GM20431 (cell line): ENCODE measurements at regions not wholly inside any gene's neighbourhood (a gene's known extent, or its start where the extent isn't known, plus 50 kb on each side); places are given as distances from the start of the nearest gene placed in this dataset.

Experiments used
- in situ Hi-C: fragments of 300-500 bp; cut with MseI, MboI; formaldehyde crosslinking; loops from one replicate; pipeline ENCODE4 v1.15.0; 2020; ENCODE audit warnings: low sequenced_read_pairs; ENCODE audit not compliant: unreplicated experiment

GRCh38 chr4:179927473-179927872 is 2315.7 kb upstream of the TENM3 start:
- in situ Hi-C loops: no loop called here

DNA sequence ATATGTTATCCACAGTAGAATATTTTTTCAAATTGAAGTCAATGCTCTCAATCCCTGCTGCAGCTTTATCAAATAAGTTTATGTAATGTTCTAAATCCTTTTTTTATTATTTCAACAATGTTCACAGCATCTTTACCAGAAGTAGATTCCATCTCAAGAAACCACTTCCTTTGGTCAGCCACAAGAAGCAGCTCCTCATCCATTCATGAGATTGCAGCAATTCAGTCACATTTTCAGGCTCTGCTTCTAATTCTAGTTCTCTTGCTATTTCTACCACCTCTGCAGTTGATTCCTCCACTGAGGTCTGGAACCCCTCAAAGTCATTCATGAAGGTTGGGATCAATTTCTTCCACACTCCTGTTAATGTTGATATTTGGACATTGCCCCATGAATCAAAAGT is 2301.3 kb upstream of the TENM3 start:
- in situ Hi-C loops: no loop called here

DNA sequence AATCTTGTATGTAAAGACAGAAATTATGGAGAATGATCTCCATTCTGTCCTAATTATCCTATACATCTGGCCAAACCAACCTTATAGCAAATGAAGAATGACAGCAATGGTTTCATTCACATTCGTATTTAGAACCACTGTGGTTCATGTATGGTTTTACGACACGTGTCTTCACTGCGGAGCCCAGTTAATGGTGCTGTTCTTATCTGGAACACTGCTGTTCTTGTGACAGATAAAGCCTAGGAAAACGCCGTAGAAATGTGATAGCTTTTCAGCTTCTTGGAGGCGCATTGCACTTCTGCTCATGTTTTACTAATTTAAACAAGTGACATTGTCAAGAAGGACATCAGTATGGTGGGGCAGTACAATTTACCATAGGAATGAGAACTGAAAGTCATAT is 2266.4 kb upstream of the TENM3 start:
- in situ Hi-C loops: no loop called here

- in situ Hi-C loops: no loop called here
These were observed 2265.8 kb upstream of the TENM3 start for GRCh38 chr4:179977378-179977777.

DNA sequence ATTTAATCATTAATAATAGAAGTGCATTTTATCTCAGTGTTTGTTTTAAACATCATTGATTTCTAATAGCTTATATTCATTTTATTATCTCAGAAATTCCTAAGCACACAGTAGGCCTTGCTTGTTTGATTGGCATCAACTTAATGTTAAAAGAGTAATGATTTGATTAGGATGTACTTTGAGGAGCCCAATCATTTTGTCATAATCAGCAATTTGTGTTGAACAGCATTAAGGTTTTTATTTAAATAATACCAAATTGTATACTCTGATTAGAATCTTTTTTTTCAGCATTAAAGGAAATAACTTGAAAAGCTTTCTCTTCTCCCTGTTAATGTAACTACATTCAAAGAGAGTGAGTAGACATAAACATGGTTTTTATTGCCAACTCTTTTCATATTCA is 2262.0 kb upstream of the TENM3 start:
- in situ Hi-C loops: no loop called here

DNA sequence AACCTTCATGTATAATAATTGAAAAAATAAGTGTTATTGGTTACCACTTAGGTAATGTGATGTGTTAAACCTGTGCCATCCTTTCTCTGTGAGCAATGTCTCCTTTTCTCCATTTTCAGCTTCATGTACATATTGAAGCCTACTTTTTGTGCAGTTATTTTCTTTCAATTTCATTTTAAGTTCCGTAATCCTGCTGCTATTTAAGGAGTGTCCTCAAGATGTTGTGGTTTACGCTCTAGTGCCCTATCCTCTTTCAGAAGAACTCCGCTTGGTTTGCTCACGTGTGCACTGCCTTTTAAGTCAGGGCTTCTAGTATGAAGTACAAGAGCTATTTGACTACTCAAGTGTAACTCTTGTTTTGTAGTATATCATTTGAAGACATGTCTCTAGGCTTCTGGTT is 2253.2 kb upstream of the TENM3 start:
- in situ Hi-C loops: no loop called here

- in situ Hi-C loops: no loop called here
These were observed 2233.9 kb upstream of the TENM3 start for GRCh38 chr4:180009316-180009715.

DNA sequence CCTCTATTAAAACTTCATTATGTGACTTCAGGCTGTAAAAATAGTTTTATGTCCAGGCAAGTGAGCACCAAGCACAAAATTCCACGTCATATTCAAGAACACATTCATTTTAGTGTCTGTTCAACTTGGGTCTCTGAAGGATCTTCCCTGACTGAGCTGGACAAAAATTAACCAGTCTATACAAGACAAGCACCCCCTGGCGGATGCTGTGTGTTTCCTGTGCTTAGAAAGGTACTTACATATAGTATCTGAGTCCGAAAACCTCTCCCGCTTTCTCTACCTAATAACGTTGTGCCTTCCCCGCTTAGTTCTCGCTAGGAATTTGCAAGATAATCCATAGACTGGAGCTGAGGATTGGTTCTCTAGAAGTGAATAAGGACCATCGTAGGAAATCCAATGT is 2214.5 kb upstream of the TENM3 start:
- in situ Hi-C loops: no loop called here

GRCh38 chr4:180031330-180031729 is 2211.9 kb upstream of the TENM3 start:
- in situ Hi-C loops: no loop called here

DNA sequence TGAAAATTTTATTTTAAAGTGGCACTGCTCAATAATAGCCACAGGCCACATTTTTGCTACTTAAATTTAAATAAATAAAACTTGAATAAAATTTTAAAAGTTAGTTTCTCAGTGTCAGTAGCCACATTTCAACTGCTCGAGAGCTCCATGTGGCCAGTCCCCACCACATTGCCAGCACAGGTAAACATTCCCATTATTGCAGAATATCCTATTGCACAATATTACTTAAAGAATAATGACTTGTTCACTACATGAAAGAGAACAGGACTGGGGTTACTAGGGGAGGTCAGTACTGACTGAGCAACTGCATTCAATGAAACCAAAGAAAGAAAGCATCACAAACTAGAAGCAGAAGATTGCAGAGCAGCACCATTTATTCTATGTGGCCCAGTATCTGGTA is 2201.6 kb upstream of the TENM3 start:
- in situ Hi-C loops: no loop called here

GRCh38 chr4:180052629-180053028 is 2190.6 kb upstream of the TENM3 start:
- in situ Hi-C loops: no loop called here

GRCh38 chr4:180054291-180054690 is 2188.9 kb upstream of the TENM3 start:
- in situ Hi-C loops: no loop called here

DNA sequence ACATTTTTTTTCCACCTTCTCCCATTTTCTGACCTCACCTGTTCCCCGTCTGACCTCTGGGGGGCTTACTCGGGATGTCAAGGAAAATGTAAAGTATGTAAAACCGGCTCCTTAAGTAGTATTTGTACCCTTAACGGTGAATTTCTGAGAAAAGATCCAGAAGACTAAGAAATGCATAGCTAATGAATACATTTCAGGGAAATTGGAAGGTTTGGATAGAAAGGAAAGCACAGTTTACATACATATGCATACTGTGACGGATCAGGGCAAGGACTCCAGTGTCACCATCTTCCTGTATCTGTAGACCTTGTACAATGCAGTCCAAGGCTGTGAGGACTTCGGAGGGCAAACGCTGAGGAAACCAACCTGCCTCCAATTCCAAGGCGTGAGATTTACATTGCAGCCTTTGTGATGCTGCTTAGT is 2185.9 kb upstream of the TENM3 start:
- in situ Hi-C loops: no loop called here

- in situ Hi-C loops: no loop called here
These were observed 2185.1 kb upstream of the TENM3 start for GRCh38 chr4:180057891-180058671.

DNA sequence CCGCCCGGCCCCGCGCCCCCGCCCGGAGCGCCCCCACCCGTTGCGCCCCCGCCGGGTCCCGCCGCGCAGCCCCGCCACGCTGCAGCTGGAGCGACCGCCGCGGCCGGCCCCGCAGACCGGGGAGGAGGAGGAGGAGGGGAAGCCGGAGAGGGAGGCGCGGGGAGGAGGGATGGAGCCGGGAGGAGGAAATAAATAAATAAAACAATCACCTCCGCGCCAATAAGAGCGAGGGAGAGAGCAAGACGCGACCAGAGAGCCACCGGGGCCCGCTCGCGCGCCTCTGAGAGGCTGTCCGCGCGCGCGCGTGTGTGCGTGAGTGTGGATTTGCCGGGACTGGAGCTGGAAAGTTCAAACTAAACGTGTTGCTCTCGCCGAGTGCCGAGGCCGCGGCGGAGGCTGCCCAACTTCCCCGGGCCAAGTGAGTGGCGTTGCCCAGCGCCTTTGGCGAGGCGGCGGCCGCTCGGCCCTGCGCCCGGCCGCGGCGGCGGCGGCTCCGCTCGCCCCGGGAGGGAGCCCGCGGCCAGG is 2184.4 kb upstream of the TENM3 start:
- in situ Hi-C loops: no loop called here

DNA sequence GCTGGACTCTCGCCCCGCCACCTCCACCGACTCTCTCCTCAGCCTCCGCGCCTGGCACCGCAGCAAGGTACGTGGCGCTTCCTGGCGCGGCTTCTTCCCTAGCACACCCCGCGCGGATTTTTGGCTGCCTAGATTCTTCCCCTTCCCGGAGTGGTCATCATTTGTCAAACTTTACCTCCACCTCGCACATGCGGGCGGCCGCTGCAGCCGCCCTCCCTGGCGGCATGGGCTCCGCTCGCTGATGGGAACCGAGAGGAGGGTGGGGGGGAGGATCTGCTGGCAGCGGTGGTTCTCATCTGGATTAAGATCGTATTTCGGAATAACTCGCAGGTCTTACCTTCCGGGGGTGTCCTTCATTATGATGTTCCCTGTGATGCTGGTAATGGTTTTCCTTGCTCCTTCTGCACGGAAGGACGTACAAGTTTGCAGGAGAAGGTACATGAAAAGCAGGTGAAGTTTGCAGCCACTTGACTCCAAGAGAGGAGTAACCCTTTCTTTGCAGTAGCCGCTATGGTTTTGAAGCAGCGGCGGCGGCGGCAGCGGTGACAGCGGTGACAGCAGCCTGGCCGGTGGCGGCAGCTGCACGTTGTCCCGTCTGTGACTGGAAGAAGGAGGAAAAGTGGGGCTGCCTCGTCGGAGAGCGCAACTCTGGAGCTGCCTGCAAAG is 2183.9 kb upstream of the TENM3 start:
- in situ Hi-C loops: no loop called here

DNA sequence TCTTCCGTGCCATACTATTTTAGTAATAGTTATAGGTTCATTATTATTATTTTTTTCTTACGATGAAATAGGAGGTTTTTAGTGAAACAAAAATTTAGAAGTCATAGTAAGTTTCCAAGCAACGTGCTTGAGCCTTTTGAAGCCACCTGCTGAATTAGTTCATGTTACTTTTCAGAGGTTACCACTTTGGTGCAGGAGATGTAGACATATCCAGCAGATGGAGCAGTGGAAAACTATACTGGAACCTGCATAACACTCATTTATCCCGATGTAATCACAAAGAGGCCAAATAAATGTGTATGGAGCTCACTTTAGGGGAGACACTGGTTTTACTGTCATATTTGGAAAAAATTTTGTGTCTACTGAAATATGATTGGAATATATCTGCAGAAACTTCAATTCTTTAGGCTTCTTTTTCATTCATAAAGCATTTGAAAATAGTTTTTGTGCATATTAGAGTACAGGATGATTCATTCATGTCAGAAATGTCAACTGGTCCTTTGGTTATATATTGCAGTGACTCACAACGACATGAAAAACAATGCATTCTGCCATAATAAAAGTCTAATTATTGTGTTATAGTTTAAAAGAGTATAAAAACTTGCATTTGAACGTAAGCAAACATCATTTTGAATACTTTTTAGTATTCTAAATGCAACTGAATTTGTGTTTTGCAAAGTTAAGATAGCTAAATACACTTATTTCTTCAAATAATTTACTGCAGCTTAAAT is 2182.9 kb upstream of the TENM3 start:
- in situ Hi-C loops: no loop called here

- in situ Hi-C loops: no loop called here
These were observed 2162.1 kb upstream of the TENM3 start for GRCh38 chr4:180081072-180081471.

DNA sequence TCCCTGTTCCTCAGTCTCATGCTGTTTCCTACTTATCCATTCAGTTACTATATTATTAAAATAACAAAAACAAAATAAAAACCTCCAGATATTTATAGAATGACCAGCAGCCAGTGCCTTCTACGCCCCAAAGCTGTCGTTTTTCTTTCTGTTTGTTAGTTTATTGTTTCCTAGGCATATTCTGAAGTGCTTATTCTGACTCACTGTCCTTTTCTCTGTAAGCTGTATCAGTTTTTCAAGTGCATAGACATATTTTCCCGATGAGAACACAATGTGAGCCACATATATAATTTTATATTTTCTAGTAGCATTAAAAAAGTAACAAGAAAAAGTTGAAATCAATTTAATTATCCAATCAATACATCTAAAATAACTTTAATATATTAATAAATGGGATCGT is 2158.6 kb upstream of the TENM3 start:
- in situ Hi-C loops: no loop called here

DNA sequence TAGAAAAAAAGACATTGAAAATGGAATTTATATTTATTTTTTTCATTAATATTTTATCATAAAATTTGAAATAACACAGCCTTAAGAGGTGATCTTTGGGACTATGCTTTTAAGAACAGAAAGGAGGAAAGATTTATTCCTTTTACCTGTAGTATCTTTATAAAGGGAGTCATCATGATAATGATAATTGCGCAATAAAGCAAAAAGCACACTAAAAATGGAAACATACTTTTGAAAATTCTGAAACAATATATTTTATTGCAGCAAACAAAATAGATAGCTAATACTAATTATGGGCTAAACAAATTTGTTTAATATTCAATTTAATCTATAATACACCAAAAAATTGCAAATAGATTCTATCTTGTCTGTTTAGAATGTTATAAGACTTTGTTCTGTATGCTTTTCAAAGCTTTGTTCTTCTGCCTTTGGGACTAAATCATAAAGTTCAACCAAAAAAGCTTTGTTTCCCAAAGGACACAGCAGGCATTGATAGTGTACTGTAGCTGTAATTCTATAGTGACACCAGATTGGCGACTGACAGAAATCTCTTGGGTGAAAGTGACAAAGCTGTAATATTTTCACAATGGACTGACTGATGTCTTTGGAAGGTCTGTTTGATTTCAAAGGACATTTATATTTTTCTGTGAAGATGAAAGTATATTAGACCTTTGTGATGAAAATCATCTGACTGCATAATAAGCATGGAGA is 2156.6 kb upstream of the TENM3 start:
- in situ Hi-C loops: no loop called here
